ENCODE measurements at regions not wholly inside any gene's neighbourhood (a gene's known extent, or its start where the extent isn't known, plus 50 kb on each side); places are given as distances from the start of the nearest gene placed in this dataset.

DNA sequence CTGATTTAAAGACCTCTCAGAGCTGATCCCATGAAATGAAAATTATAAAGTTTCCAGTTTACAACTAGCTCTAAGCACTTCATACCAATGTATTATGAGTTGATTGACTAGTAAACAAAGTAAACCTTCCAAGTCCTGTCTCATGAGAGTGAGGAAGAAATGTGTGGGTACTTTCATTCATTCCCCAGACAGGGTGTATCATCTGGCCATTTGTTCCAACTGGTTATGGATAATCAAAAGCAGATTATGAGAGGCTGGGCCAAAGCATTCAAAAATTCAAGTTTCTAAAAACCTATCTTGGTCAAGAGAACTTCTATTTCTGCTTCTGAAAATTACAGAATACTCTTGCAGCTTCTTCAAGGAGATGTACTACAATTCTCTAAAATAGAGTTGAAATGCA is 193.3 kb upstream of the RASGEF1B start:
- Histone ChIP-seq H3K9ac (ENCODE audit: low read depth, low read length) (no peak overlapping the region), H3K27ac (ENCODE audit: low read length) (no peak overlapping the region), H3K4me3 (ENCODE audit: low read length) (no peak overlapping the region), H3K9me3 (ENCODE audit: insufficient read depth, low read depth, low read length) (no peaks in the 10 kb centered on the region), H3K4me1 (ENCODE audit: insufficient read depth, low read length) (no peaks in the 10 kb centered on the region), H3K27me3 (ENCODE audit: insufficient read depth, low read length) (no peaks in the 10 kb centered on the region), H3K36me3 (ENCODE audit: insufficient read depth, low read depth, low read length) (no peaks in the 10 kb centered on the region)

- no peaks in the 10 kb centered on the region for H3K27me3 ChIP-seq (ENCODE audit: insufficient read depth, low read length)
- no peaks in the 10 kb centered on the region for H3K4me1 ChIP-seq (ENCODE audit: insufficient read depth, low read length)
- H3K27ac ChIP-seq (ENCODE audit: low read length): no peak overlapping the region
- no peak overlapping the region for H3K4me3 ChIP-seq (ENCODE audit: low read length)
- no peaks in the 10 kb centered on the region for H3K36me3 ChIP-seq (ENCODE audit: insufficient read depth, low read depth, low read length)
- H3K9ac ChIP-seq (ENCODE audit: low read depth, low read length): no peak overlapping the region
- H3K9me3 ChIP-seq (ENCODE audit: insufficient read depth, low read depth, low read length): no peaks in the 10 kb centered on the region
Observed at GRCh38 chr4:81664079-81664478, 192.4 kb upstream of the RASGEF1B start.

- H3K4me3 ChIP-seq (ENCODE audit: low read length): no peak overlapping the region
- H3K9ac ChIP-seq (ENCODE audit: low read depth, low read length): no peak overlapping the region
- no peaks in the 10 kb centered on the region for H3K36me3 ChIP-seq (ENCODE audit: insufficient read depth, low read depth, low read length)
- H3K4me1 ChIP-seq (ENCODE audit: insufficient read depth, low read length): no peaks in the 10 kb centered on the region
- no peaks in the 10 kb centered on the region for H3K9me3 ChIP-seq (ENCODE audit: insufficient read depth, low read depth, low read length)
- H3K27me3 ChIP-seq (ENCODE audit: insufficient read depth, low read length): no peaks in the 10 kb centered on the region
- no peak overlapping the region for H3K27ac ChIP-seq (ENCODE audit: low read length)
Observed at GRCh38 chr4:81663368-81663767, 191.7 kb upstream of the RASGEF1B start.

- Histone ChIP-seq H3K4me1 (ENCODE audit: insufficient read depth, low read length) (no peaks in the 10 kb centered on the region), H3K36me3 (ENCODE audit: insufficient read depth, low read depth, low read length) (no peaks in the 10 kb centered on the region), H3K27ac (ENCODE audit: low read length) (no peak overlapping the region), H3K4me3 (ENCODE audit: low read length) (no peak overlapping the region), H3K27me3 (ENCODE audit: insufficient read depth, low read length) (no peaks in the 10 kb centered on the region), H3K9ac (ENCODE audit: low read depth, low read length) (no peak overlapping the region), H3K9me3 (ENCODE audit: insufficient read depth, low read depth, low read length) (no peaks in the 10 kb centered on the region)
Observed at GRCh38 chr4:81659051-81659450, 187.3 kb upstream of the RASGEF1B start.

- H3K27ac ChIP-seq (ENCODE audit: low read length): no peak overlapping the region
- peaks cover 38% of the 10 kb centered on the region for H3K27me3 ChIP-seq (ENCODE audit: insufficient read depth, low read length)
- no peak overlapping the region for H3K9ac ChIP-seq (ENCODE audit: low read depth, low read length)
- H3K4me1 ChIP-seq (ENCODE audit: insufficient read depth, low read length): peaks cover 19% of the 10 kb centered on the region; the same call in 1 of the 2 replicates
- H3K4me3 ChIP-seq (ENCODE audit: low read length): no peak overlapping the region
- no peaks in the 10 kb centered on the region for H3K9me3 ChIP-seq (ENCODE audit: insufficient read depth, low read depth, low read length)
- no peaks in the 10 kb centered on the region for H3K36me3 ChIP-seq (ENCODE audit: insufficient read depth, low read depth, low read length)
Observed at GRCh38 chr4:81652069-81652478, 180.4 kb upstream of the RASGEF1B start.

DNA sequence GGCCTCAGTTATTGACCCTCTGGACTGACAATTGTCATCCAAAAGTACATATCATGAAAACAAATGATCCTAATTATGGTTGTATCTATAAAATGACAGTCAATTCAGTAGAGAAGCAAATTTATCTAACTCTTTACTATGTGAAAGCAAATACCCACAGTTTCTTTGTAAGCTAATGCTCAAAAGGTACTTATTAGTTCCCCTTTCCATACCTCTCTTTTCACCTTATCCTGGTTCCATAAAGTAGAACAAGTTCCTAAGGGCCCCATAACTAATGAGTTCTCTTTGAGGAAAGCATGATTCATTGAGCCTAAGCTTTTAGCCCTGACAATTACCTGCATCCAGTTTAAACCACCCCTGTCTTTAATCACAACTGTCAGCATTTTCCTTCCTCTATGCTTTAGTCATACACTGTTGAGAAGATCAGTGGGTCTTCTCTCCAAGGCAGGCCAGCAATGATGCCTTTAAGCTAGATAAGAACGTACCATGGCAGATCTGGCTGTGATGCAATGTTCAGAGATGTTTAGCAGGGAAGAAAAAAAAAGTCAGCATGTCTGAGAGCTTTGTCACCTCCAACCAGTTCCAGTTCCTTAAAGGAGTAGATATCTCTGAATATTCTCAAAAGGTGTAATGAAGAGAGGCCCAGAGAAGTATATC is 179.7 kb upstream of the RASGEF1B start:
- Histone ChIP-seq H3K4me1 (ENCODE audit: insufficient read depth, low read length) (peaks cover 22% of the 10 kb centered on the region; the same call in 1 of the 2 replicates), H3K36me3 (ENCODE audit: insufficient read depth, low read depth, low read length) (no peaks in the 10 kb centered on the region), H3K27ac (ENCODE audit: low read length) (no peak overlapping the region), H3K9ac (ENCODE audit: low read depth, low read length) (no peak overlapping the region), H3K9me3 (ENCODE audit: insufficient read depth, low read depth, low read length) (no peaks in the 10 kb centered on the region), H3K27me3 (ENCODE audit: insufficient read depth, low read length) (peaks cover 45% of the 10 kb centered on the region), H3K4me3 (ENCODE audit: low read length) (no peak overlapping the region)

- Histone ChIP-seq H3K9me3 (ENCODE audit: insufficient read depth, low read depth, low read length) (no peaks in the 10 kb centered on the region), H3K27me3 (ENCODE audit: insufficient read depth, low read length) (peaks cover 51% of the 10 kb centered on the region), H3K9ac (ENCODE audit: low read depth, low read length) (no peak overlapping the region), H3K4me1 (ENCODE audit: insufficient read depth, low read length) (peaks cover 22% of the 10 kb centered on the region; the same call in 1 of the 2 replicates), H3K27ac (ENCODE audit: low read length) (no peak overlapping the region), H3K4me3 (ENCODE audit: low read length) (no peak overlapping the region), H3K36me3 (ENCODE audit: insufficient read depth, low read depth, low read length) (no peaks in the 10 kb centered on the region)
Observed at GRCh38 chr4:81650606-81651242, 179.0 kb upstream of the RASGEF1B start.

GRCh38 chr4:81648576-81649275 is 177.0 kb upstream of the RASGEF1B start:
- no peak overlapping the region for H3K27ac ChIP-seq (ENCODE audit: low read length)
- no peak overlapping the region for H3K9ac ChIP-seq (ENCODE audit: low read depth, low read length)
- H3K27me3 ChIP-seq (ENCODE audit: insufficient read depth, low read length): peaks cover 57% of the 10 kb centered on the region
- no peaks in the 10 kb centered on the region for H3K9me3 ChIP-seq (ENCODE audit: insufficient read depth, low read depth, low read length)
- peaks cover 22% of the 10 kb centered on the region; the same call in 1 of the 2 replicates for H3K4me1 ChIP-seq (ENCODE audit: insufficient read depth, low read length)
- no peaks in the 10 kb centered on the region for H3K36me3 ChIP-seq (ENCODE audit: insufficient read depth, low read depth, low read length)
- no peak overlapping the region for H3K4me3 ChIP-seq (ENCODE audit: low read length)

DNA sequence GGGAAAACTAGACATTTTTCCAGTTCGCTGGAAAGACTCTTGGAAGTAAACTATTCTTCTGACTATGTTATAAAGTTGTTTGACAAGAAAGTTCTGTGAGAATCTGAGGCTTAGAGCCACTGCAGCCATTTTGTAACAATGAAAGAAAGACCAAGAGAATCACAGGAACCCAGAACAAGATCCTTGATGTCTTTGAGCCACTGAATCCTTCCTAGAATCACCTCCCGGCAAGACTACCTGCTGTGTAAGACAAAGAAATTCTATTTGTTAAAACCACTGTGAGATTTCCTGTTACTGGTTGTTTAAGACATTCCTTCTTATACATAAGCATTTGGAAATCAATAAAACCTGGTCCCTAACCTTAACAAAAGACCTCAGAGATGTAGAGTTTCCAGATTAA is 175.7 kb upstream of the RASGEF1B start:
- peaks cover 57% of the 10 kb centered on the region for H3K27me3 ChIP-seq (ENCODE audit: insufficient read depth, low read length)
- peaks cover 22% of the 10 kb centered on the region; the same call in 1 of the 2 replicates for H3K4me1 ChIP-seq (ENCODE audit: insufficient read depth, low read length)
- H3K9ac ChIP-seq (ENCODE audit: low read depth, low read length): no peak overlapping the region
- H3K27ac ChIP-seq (ENCODE audit: low read length): no peak overlapping the region
- peak overlapping the region; percentile 5; the same call in 1 of the 2 replicates for H3K4me3 ChIP-seq (ENCODE audit: low read length)
- no peaks in the 10 kb centered on the region for H3K36me3 ChIP-seq (ENCODE audit: insufficient read depth, low read depth, low read length)
- H3K9me3 ChIP-seq (ENCODE audit: insufficient read depth, low read depth, low read length): no peaks in the 10 kb centered on the region

- Histone ChIP-seq H3K36me3 (ENCODE audit: insufficient read depth, low read depth, low read length) (no peaks in the 10 kb centered on the region), H3K4me3 (ENCODE audit: low read length) (no peak overlapping the region), H3K4me1 (ENCODE audit: insufficient read depth, low read length) (peaks cover 7% of the 10 kb centered on the region; the same call in 1 of the 2 replicates), H3K9me3 (ENCODE audit: insufficient read depth, low read depth, low read length) (no peaks in the 10 kb centered on the region), H3K27me3 (ENCODE audit: insufficient read depth, low read length) (peaks cover 22% of the 10 kb centered on the region), H3K9ac (ENCODE audit: low read depth, low read length) (no peak overlapping the region), H3K27ac (ENCODE audit: low read length) (no peak overlapping the region)
Observed at GRCh38 chr4:81642543-81642942, 170.8 kb upstream of the RASGEF1B start.

DNA sequence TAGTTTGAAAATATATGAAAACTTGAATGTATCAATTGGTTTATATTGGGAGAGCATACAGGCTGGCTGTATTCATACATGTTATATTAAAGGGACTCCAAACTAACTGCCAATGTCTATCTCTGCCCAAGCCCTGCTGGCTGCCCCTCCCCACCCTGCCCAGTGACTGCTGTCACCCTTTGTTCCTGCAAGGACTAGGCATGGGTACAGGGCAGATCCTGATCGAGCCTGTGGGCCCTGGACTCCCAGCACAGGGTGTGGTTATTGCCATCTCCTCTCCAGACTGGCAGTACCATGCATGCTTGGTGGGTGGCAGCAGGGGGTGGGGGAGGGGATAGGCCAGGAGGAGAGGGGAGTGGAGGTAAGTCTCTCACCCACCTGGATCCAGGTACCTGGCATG is 167.5 kb upstream of the RASGEF1B start:
- H3K9me3 ChIP-seq (ENCODE audit: insufficient read depth, low read depth, low read length): no peaks in the 10 kb centered on the region

GRCh38 chr4:81638698-81639097 is 167.0 kb upstream of the RASGEF1B start:
- no peaks in the 10 kb centered on the region for H3K9me3 ChIP-seq (ENCODE audit: insufficient read depth, low read depth, low read length)
- H3K4me1 ChIP-seq (ENCODE audit: insufficient read depth, low read length): no peaks in the 10 kb centered on the region
- H3K27ac ChIP-seq (ENCODE audit: low read length): no peak overlapping the region
- H3K27me3 ChIP-seq (ENCODE audit: insufficient read depth, low read length): no peaks in the 10 kb centered on the region
- no peak overlapping the region for H3K9ac ChIP-seq (ENCODE audit: low read depth, low read length)
- H3K4me3 ChIP-seq (ENCODE audit: low read length): no peak overlapping the region
- no peaks in the 10 kb centered on the region for H3K36me3 ChIP-seq (ENCODE audit: insufficient read depth, low read depth, low read length)

More for the DNA sequence above, 167.5 kb upstream of the RASGEF1B start:
- Histone ChIP-seq H3K27me3 (ENCODE audit: insufficient read depth, low read length) (no peaks in the 10 kb centered on the region), H3K4me3 (ENCODE audit: low read length) (no peak overlapping the region), H3K9ac (ENCODE audit: low read depth, low read length) (no peak overlapping the region), H3K36me3 (ENCODE audit: insufficient read depth, low read depth, low read length) (no peaks in the 10 kb centered on the region), H3K4me1 (ENCODE audit: insufficient read depth, low read length) (no peaks in the 10 kb centered on the region), H3K27ac (ENCODE audit: low read length) (no peak overlapping the region)

Data from iPS-20b (cell line).